SH-SY5Y (cell line): ENCODE measurements at regions not wholly inside any gene's neighbourhood (a gene's known extent, or its start where the extent isn't known, plus 50 kb on each side); places are given as distances from the start of the nearest gene placed in this dataset.

Source experiments
- GATA2 ChIP-seq: IDR thresholded peaks from 2 replicates; pipeline ENCODE4 v1.6.1; 2011; ENCODE audit warnings: mild to moderate bottlenecking, low read depth, low read length
- GATA3 ChIP-seq: IDR thresholded peaks from 2 replicates; pipeline ENCODE4 v1.6.1; 2011; ENCODE audit warnings: low read depth, mild to moderate bottlenecking, low read length, moderate library complexity

DNA sequence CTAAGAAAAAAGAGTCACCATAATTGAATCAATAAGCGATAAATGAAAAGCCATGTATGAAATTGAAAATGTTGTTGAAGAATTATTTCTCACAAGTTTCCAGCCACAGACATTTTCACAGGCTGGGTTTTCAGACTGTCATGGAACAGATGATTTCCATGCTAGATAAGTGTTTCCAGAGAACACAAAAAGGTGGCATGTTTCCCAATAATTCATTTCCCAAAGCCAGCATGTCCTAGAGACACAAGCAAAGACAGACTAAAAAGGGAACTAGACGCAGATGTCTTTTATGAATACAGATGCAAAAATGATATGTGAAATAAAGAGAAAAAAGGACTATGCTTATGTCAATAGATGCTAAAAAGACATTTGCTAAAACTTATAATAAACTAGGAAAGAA, 255.1 kb downstream of the EIPR1 start:
- peak; percentile 95 for TF ChIP-seq GATA2
- peak; percentile 97 for TF ChIP-seq GATA3
